GM12878 (cell line): ENCODE measurements at regions not wholly inside any gene's neighbourhood (a gene's known extent, or its start where the extent isn't known, plus 50 kb on each side); places are given as distances from the start of the nearest gene placed in this dataset.

ENCODE experiments used
- ATAC-seq: fragments of 200-7000 bp; cut with Tn5 transposase; 3 replicates; pipeline ENCODE4 v1.9.1; 2020; ENCODE audit warnings: mild to moderate bottlenecking, moderate library complexity
- BruUV-seq: library from RNA; stranded (reverse); fragments of 400-500 nt; replicated peaks from 2 replicates; lab custom pipeline; 2021; lab: Mats Ljungman, UMichigan
- CTCF ChIA-PET: fragments of 300-600 bp; sonication (Branson Sonifier 250); formaldehyde crosslinking; extraction: SDS; loops from one replicate; lab custom pipeline; 2021; ENCODE audit warnings: inconsistent platforms; lab: Yijun Ruan, JAX
- POLR2A ChIA-PET: fragments of 350-600 bp; formaldehyde crosslinking; extraction: SDS; loops from one replicate; lab custom pipeline; 2021; ENCODE audit warnings: inconsistent platforms; lab: Charles Lee
- RAD21 ChIA-PET: fragments of 300-600 bp; sonication (Branson Sonifier 250); formaldehyde crosslinking; loops from one replicate; lab custom pipeline; 2023; ENCODE audit warnings: antibody characterized with exemption; ENCODE audit not compliant: unreplicated experiment; lab: Charles Lee
- SMC1A ChIA-PET: fragments of 300-600 bp; sonication (Branson Sonifier 250); formaldehyde crosslinking; loops from one replicate; lab custom pipeline; 2023; ENCODE audit not compliant: unreplicated experiment, uncharacterized antibody; lab: Charles Lee
- DNase-seq: peaks from one replicate; pipeline ENCODE4 v3.0.0-alpha.2; 2011; ENCODE audit warnings: low read depth, low spot score
- FAIRE-seq: peaks from 3 replicates; lab custom pipeline; 2011; peaks lifted over from hg19 to GRCh38; lab: Jason Lieb, UNC
- H2AFZ ChIP-seq: 2 replicates; pipeline ENCODE4 v1.6.0; 2011; ENCODE audit warnings: low read depth, low read length, control low read depth; ENCODE audit not compliant: control insufficient read depth
- H3K27ac ChIP-seq: 2 replicates; pipeline ENCODE4 v1.5.1; 2011; ENCODE audit warnings: control low read depth; ENCODE audit not compliant: control insufficient read depth, insufficient read depth
- H3K27me3 ChIP-seq, 2 experiments: replicated peaks in 1 of 2; 2 replicates each; pipeline versions ENCODE4 v1.6.0 to v1.6.1; 2011; ENCODE audit warnings: low read length in 1 of 2; ENCODE audit not compliant: control insufficient read depth in 2 of 2, insufficient read depth in 2 of 2
- H3K36me3 ChIP-seq, 2 experiments: 2 replicates each; pipeline ENCODE4 v1.5.1; 2011; ENCODE audit warnings: low read length in 1 of 2; ENCODE audit not compliant: control insufficient read depth in 2 of 2, insufficient read depth in 2 of 2
- H3K4me1 ChIP-seq: 2 replicates; pipeline ENCODE4 v1.6.1; 2011; ENCODE audit warnings: mild to moderate bottlenecking, low read length, moderate library complexity, mixed read lengths; ENCODE audit not compliant: control insufficient read depth, insufficient read depth
- H3K4me2 ChIP-seq: 2 replicates; pipeline ENCODE4 v1.6.0; 2011; ENCODE audit warnings: control low read depth; ENCODE audit not compliant: control insufficient read depth, insufficient read depth
- H3K4me3 ChIP-seq: fragments of 200-600 bp; sonication (generic); 2 replicates; pipeline ENCODE4 v1.5.1; 2016
- H3K79me2 ChIP-seq: 2 replicates; pipeline ENCODE4 v1.6.0; 2011; ENCODE audit warnings: low read length; ENCODE audit not compliant: control insufficient read depth, insufficient read depth
- H3K9ac ChIP-seq: 2 replicates; pipeline ENCODE4 v1.8.0; 2011; ENCODE audit warnings: low read length, control low read depth, mixed read lengths; ENCODE audit not compliant: control insufficient read depth, insufficient read depth
- H3K9me3 ChIP-seq: replicated peaks from 3 replicates; pipeline ENCODE4 v1.5.1; 2011; ENCODE audit warnings: mild to moderate bottlenecking, low read length; ENCODE audit not compliant: control insufficient read depth, insufficient read depth
- H4K20me1 ChIP-seq: 2 replicates; pipeline ENCODE4 v1.6.0; 2011; ENCODE audit not compliant: control insufficient read depth, insufficient read depth
- ATF3 ChIP-seq: IDR thresholded peaks from 2 replicates; pipeline ENCODE4 v1.6.1; 2011; ENCODE audit warnings: low read depth, mild to moderate bottlenecking, low read length, moderate library complexity, borderline replicate concordance; ENCODE audit errors: extremely low read depth
- ELK1 ChIP-seq: IDR thresholded peaks from 2 replicates; pipeline ENCODE4 v1.6.1; 2012; ENCODE audit warnings: low read depth, low read length, improper control_type of control experiment
- EZH2 ChIP-seq: IDR thresholded peaks from 2 replicates; pipeline ENCODE4 v1.6.1; 2012; ENCODE audit warnings: low read depth, mild to moderate bottlenecking, control low read depth, inconsistent platforms, low read length, borderline replicate concordance; ENCODE audit not compliant: control insufficient read depth
- NR2C2 ChIP-seq: IDR thresholded peaks from 2 replicates; pipeline ENCODE4 v1.6.1; 2011; ENCODE audit warnings: borderline replicate concordance, low read depth; ENCODE audit not compliant: control insufficient read depth, insufficient read length
- NRF1 ChIP-seq: conservative IDR thresholded peaks from 2 replicates; pipeline ENCODE4 v1.6.1; 2011; ENCODE audit warnings: mild to moderate bottlenecking, low read depth, low read length, improper control_type of control experiment
- PML ChIP-seq: IDR thresholded peaks from 2 replicates; pipeline ENCODE4 v1.6.1; 2012; ENCODE audit warnings: low read length, inconsistent platforms
- RUNX3 ChIP-seq: IDR thresholded peaks from 2 replicates; pipeline ENCODE4 v1.6.1; 2012; ENCODE audit warnings: low read length, inconsistent platforms
- STAT1 ChIP-seq: fragments of 450-650 bp; conservative IDR thresholded peaks from 2 replicates; pipeline ENCODE4 v1.6.1; 2014; ENCODE audit warnings: antibody characterized with exemption, mild to moderate bottlenecking
- WGBS: methylation state at CpG from one replicate; pipeline ENCODE4 v1.1.6; 2016; ENCODE audit warnings: low lambda C conversion rate; ENCODE audit not compliant: insufficient replicate concordance, insufficient coverage; ENCODE audit errors: missing lambda C conversion rate; 5-methylcytosine and 5-hydroxymethylcytosine counted together
- in situ Hi-C: fragments of 300-500 bp; cut with MboI; formaldehyde crosslinking; loops from 9 replicates; pipeline ENCODE4 v1.14.3; 2018; ENCODE audit warnings: mixed read lengths
- intact Hi-C: fragments of 100-400 bp; cut with micrococcal nuclease; formaldehyde crosslinking; loops from one replicate; pipeline ENCODE4 v1.14.2; 2022; ENCODE audit not compliant: unreplicated experiment
- TF ChIP-seq, protein P1 (sequence below): fragments of 450-650 bp; IDR thresholded peaks from 2 replicates; pipeline ENCODE4 v1.6.1; 2016; ENCODE audit warnings: mild to moderate bottlenecking, moderate library complexity, borderline replicate concordance
- TF ChIP-seq, protein P2 (sequence below): fragments of 450-650 bp; IDR thresholded peaks from 2 replicates; pipeline ENCODE4 v1.6.1; 2018; ENCODE audit warnings: borderline replicate concordance, mild to moderate bottlenecking; ENCODE audit not compliant: partially characterized antibody
- TF ChIP-seq, protein P3 (sequence below): fragments of 450-650 bp; IDR thresholded peaks from 2 replicates; pipeline ENCODE4 v1.6.1; 2016; ENCODE audit warnings: mild to moderate bottlenecking
- TF ChIP-seq, protein P4 (sequence below): fragments of 450-650 bp; IDR thresholded peaks from 2 replicates; pipeline ENCODE4 v1.6.1; 2014; ENCODE audit warnings: mild to moderate bottlenecking

DNA sequence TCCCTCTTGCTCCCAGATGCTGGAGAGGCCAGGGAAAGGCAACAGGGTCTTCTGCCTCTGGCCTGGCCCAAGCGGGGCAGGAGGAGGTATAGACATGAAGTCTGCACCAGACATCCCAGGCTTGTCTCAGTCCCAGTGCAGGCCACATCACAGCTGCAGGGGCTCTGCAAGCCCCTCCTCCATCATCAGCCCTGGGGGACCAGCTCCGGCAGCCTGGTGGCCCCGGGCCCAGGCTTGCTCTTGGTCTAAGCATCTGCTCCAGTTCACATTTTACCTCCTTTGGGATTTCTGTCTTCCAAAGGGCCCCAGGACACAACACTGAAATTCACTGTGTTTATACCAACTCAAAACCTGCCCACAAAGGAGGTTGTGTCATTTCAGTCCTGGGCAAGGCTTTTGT lies 359.4 kb downstream of the ZNF536 start (continued):
- TF ChIP-seq, protein P1, sequence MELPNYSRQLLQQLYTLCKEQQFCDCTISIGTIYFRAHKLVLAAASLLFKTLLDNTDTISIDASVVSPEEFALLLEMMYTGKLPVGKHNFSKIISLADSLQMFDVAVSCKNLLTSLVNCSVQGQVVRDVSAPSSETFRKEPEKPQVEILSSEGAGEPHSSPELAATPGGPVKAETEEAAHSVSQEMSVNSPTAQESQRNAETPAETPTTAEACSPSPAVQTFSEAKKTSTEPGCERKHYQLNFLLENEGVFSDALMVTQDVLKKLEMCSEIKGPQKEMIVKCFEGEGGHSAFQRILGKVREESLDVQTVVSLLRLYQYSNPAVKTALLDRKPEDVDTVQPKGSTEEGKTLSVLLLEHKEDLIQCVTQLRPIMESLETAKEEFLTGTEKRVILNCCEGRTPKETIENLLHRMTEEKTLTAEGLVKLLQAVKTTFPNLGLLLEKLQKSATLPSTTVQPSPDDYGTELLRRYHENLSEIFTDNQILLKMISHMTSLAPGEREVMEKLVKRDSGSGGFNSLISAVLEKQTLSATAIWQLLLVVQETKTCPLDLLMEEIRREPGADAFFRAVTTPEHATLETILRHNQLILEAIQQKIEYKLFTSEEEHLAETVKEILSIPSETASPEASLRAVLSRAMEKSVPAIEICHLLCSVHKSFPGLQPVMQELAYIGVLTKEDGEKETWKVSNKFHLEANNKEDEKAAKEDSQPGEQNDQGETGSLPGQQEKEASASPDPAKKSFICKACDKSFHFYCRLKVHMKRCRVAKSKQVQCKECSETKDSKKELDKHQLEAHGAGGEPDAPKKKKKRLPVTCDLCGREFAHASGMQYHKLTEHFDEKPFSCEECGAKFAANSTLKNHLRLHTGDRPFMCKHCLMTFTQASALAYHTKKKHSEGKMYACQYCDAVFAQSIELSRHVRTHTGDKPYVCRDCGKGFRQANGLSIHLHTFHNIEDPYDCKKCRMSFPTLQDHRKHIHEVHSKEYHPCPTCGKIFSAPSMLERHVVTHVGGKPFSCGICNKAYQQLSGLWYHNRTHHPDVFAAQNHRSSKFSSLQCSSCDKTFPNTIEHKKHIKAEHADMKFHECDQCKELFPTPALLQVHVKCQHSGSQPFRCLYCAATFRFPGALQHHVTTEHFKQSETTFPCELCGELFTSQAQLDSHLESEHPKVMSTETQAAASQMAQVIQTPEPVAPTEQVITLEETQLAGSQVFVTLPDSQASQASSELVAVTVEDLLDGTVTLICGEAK = no peak
- TF ChIP-seq PML (no peak), NR2C2 (no peak), NRF1 (no peak)
- TF ChIP-seq, protein P2, sequence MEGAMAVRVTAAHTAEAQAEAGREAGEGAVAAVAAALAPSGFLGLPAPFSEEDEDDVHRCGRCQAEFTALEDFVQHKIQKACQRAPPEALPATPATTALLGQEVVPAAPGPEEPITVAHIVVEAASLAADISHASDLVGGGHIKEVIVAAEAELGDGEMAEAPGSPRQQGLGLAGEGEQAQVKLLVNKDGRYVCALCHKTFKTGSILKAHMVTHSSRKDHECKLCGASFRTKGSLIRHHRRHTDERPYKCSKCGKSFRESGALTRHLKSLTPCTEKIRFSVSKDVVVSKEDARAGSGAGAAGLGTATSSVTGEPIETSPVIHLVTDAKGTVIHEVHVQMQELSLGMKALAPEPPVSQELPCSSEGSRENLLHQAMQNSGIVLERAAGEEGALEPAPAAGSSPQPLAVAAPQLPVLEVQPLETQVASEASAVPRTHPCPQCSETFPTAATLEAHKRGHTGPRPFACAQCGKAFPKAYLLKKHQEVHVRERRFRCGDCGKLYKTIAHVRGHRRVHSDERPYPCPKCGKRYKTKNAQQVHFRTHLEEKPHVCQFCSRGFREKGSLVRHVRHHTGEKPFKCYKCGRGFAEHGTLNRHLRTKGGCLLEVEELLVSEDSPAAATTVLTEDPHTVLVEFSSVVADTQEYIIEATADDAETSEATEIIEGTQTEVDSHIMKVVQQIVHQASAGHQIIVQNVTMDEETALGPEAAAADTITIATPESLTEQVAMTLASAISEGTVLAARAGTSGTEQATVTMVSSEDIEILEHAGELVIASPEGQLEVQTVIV = no peak

GRCh38 chr19:30729451-30729850 lies 357.3 kb downstream of the ZNF536 start:
- H2AFZ ChIP-seq = no peak overlapping the region
- SMC1A ChIA-PET = no interaction called here
- no peak for DNase-seq
- in situ Hi-C loops = no loop called here
- no peaks in the 10 kb centered on the region for H3K36me3 ChIP-seq
- BruUV-seq = no TSS peak
- no peaks in the 10 kb centered on the region for H3K4me1 ChIP-seq
- FAIRE-seq = no peak
- 1% methylated on average over 6 of the region's 6 CpGs for WGBS
- RAD21 ChIA-PET = no interaction called here
- H3K9ac ChIP-seq = no peak overlapping the region
- no peaks in the 10 kb centered on the region for H3K79me2 ChIP-seq
- no peak overlapping the region for H3K4me2 ChIP-seq
- CTCF ChIA-PET = no interaction called here
- ATAC-seq = no peak
- intact Hi-C loops = no loop called here
- H3K9me3 ChIP-seq = no peaks in the 10 kb centered on the region; the same call in 2 of the 3 replicates
- no peaks in the 10 kb centered on the region for H4K20me1 ChIP-seq
- H3K27ac ChIP-seq = no peak overlapping the region
- H3K4me3 ChIP-seq = no peak overlapping the region
- H3K27me3 ChIP-seq = no peaks in the 10 kb centered on the region
- POLR2A ChIA-PET = no interaction called here
- TF ChIP-seq, protein P3, sequence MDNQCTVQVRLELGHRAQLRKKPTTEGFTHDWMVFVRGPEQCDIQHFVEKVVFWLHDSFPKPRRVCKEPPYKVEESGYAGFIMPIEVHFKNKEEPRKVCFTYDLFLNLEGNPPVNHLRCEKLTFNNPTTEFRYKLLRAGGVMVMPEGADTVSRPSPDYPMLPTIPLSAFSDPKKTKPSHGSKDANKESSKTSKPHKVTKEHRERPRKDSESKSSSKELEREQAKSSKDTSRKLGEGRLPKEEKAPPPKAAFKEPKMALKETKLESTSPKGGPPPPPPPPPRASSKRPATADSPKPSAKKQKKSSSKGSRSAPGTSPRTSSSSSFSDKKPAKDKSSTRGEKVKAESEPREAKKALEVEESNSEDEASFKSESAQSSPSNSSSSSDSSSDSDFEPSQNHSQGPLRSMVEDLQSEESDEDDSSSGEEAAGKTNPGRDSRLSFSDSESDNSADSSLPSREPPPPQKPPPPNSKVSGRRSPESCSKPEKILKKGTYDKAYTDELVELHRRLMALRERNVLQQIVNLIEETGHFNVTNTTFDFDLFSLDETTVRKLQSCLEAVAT = no peak
- no peak for TF ChIP-seq STAT1
- no peak for TF ChIP-seq ATF3
- TF ChIP-seq, protein P4, sequence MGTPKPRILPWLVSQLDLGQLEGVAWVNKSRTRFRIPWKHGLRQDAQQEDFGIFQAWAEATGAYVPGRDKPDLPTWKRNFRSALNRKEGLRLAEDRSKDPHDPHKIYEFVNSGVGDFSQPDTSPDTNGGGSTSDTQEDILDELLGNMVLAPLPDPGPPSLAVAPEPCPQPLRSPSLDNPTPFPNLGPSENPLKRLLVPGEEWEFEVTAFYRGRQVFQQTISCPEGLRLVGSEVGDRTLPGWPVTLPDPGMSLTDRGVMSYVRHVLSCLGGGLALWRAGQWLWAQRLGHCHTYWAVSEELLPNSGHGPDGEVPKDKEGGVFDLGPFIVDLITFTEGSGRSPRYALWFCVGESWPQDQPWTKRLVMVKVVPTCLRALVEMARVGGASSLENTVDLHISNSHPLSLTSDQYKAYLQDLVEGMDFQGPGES = no peak
- TF ChIP-seq EZH2 = no peak
- TF ChIP-seq RUNX3 = no peak
- TF ChIP-seq ELK1 = no peak
